Panc1 (cell line): ENCODE measurements at regions not wholly inside any gene's neighbourhood (a gene's known extent, or its start where the extent isn't known, plus 50 kb on each side); places are given as distances from the start of the nearest gene placed in this dataset.

Source experiments
- ATAC-seq: fragments of 200-7000 bp; cut with Tn5 transposase; 2 replicates; pipeline ENCODE4 v1.9.1; 2020; ENCODE audit warnings: mild to moderate bottlenecking, moderate library complexity
- BruUV-seq: library from RNA; stranded (reverse); fragments of 400-500 nt; replicated peaks from 2 replicates; lab custom pipeline; 2021; lab: Mats Ljungman, UMichigan
- CTCF ChIA-PET: fragments of 300-600 bp; sonication (Branson Sonifier 250); formaldehyde crosslinking; loops from one replicate; lab custom pipeline; 2022; ENCODE audit warnings: antibody characterized with exemption; lab: Charles Lee
- POLR2A ChIA-PET: fragments of 300-600 bp; sonication (Branson Sonifier 250); formaldehyde crosslinking; loops from one replicate; lab custom pipeline; 2022; ENCODE audit warnings: antibody characterized with exemption; lab: Charles Lee
- DNase-seq: peaks from one replicate; pipeline ENCODE4 v3.0.0-alpha.2; 2010; ENCODE audit warnings: low read depth, low spot score
- H3K27ac ChIP-seq: 2 replicates; pipeline ENCODE4 v1.5.1; 2011; ENCODE audit warnings: mild to moderate bottlenecking, low read length, inconsistent platforms
- H3K27me3 ChIP-seq: fragments of 200-500 bp; sonication (Bioruptor generic); 2 replicates; pipeline ENCODE4 v1.6.0; 2014; ENCODE audit warnings: low read length, inconsistent platforms; ENCODE audit not compliant: control insufficient read depth, insufficient read depth
- H3K36me3 ChIP-seq: fragments of 200-500 bp; sonication (Bioruptor generic); 2 replicates; pipeline ENCODE4 v1.5.1; 2014; ENCODE audit warnings: inconsistent platforms, mild to moderate bottlenecking, low read length, moderate library complexity; ENCODE audit not compliant: control insufficient read depth, insufficient read depth
- H3K4me1 ChIP-seq: 2 replicates; pipeline ENCODE4 v1.5.1; 2011; ENCODE audit warnings: inconsistent platforms, mild to moderate bottlenecking, low read length, moderate library complexity; ENCODE audit not compliant: control insufficient read depth, insufficient read depth
- H3K4me3 ChIP-seq, 2 experiments: 2 replicates each; pipeline ENCODE4 v1.5.1; 2011 to 2012; ENCODE audit warnings: low read depth in 2 of 2, low read length in 2 of 2, mild to moderate bottlenecking in 2 of 2, inconsistent platforms in 1 of 2, moderate library complexity in 1 of 2
- H3K9me3 ChIP-seq: fragments of 200-500 bp; sonication (Bioruptor generic); 2 replicates; pipeline ENCODE4 v1.5.1; 2014; ENCODE audit warnings: low read depth, mild to moderate bottlenecking, inconsistent platforms, low read length, moderate library complexity; ENCODE audit not compliant: control insufficient read depth, insufficient read depth
- POLR2AphosphoS5 ChIP-seq: IDR thresholded peaks from 2 replicates; pipeline ENCODE4 v1.6.1; 2012; ENCODE audit warnings: mild to moderate bottlenecking, low read depth, low read length, moderate library complexity
- SIN3A ChIP-seq: IDR thresholded peaks from 2 replicates; pipeline ENCODE4 v1.6.1; 2012; ENCODE audit warnings: low read depth, mild to moderate bottlenecking, low read length, moderate library complexity, borderline replicate concordance; ENCODE audit not compliant: insufficient read depth
- TCF7L2 ChIP-seq: IDR thresholded peaks from 2 replicates; pipeline ENCODE4 v1.6.1; 2011; ENCODE audit warnings: mild to moderate bottlenecking, low read depth, low read length, inconsistent platforms
- in situ Hi-C: cut with HindIII; loops from 2 replicates; pipeline ENCODE4 v1.10.0; 2016; ENCODE audit warnings: low sequenced_read_pairs, low pct_unique_long_range_greater_than_20kb
- intact Hi-C: fragments of 100-400 bp; cut with micrococcal nuclease; formaldehyde crosslinking; loops from one replicate; pipeline ENCODE4 v1.10.0; 2022; ENCODE audit not compliant: unreplicated experiment
- TF ChIP-seq, protein P1 (sequence below), 2 experiments: IDR thresholded peaks; 2 replicates each; pipeline ENCODE4 v1.6.1; 2011 to 2012; ENCODE audit warnings: low read depth in 2 of 2, control low read depth in 1 of 2, low read length in 1 of 2, mild to moderate bottlenecking in 1 of 2, moderate library complexity in 1 of 2; ENCODE audit not compliant: insufficient read depth in 1 of 2
- TF ChIP-seq, protein P2 (sequence below): fragments of 450-650 bp; IDR thresholded peaks from 2 replicates; pipeline ENCODE4 v1.5.1; 2017; ENCODE audit warnings: mild to moderate bottlenecking

DNA sequence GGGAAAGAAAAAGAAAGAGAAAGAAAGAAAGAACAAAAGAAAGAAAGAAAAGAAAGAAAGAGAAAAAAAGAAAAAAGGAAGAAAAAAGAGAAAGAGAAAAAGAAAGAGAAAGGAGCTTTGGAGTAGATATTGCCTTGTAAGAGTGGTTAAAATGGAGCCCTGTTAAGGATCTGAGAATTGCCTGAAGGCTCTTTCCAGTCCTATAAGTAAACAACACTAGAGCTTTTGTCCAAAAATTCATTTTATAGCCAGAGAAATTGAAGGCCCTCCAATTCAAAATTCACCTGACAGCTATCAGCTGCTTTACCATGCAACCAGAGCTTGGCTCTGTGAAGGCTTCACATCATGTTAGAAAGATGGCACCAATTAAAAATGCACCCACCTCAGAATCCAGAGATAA lies 102.1 kb upstream of the FRMD4B start:
- CTCF ChIA-PET: no interaction called here

DNA sequence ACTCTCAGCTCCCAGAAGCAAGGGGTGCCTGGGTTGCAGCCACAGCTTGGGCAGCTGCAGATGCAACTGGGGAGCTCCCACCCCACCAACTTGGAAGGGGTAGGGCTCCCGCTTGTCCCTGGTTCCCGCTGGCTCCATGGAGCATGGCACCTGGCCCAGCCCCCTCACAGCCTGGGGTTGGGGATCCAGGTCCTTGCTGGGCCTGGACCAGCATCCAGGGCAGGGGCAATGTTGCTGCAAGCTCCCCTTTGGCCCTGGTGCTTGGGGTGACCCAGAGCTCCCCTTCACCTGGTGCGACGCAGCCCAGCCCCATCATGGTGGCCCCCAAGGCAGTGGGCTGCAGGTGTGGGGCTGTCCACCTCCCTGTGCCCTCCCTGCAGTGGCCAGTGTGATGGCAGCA lies 99.6 kb upstream of the FRMD4B start:
- ChIA-PET CTCF (no interaction called here), POLR2A (no interaction called here)
- in situ Hi-C loops: no loop called here
- Histone ChIP-seq H3K36me3 (no peaks in the 10 kb centered on the region), H3K27me3 (no peaks in the 10 kb centered on the region), H3K9me3 (no peaks in the 10 kb centered on the region), H3K27ac (no peak overlapping the region), H3K4me3 (no peak overlapping the region), H3K4me1 (no peaks in the 10 kb centered on the region)
- DNase-seq (no peak), ATAC-seq (no peak)
- no TSS peak for BruUV-seq
- intact Hi-C loops: no loop called here
- TF ChIP-seq, protein P1, sequence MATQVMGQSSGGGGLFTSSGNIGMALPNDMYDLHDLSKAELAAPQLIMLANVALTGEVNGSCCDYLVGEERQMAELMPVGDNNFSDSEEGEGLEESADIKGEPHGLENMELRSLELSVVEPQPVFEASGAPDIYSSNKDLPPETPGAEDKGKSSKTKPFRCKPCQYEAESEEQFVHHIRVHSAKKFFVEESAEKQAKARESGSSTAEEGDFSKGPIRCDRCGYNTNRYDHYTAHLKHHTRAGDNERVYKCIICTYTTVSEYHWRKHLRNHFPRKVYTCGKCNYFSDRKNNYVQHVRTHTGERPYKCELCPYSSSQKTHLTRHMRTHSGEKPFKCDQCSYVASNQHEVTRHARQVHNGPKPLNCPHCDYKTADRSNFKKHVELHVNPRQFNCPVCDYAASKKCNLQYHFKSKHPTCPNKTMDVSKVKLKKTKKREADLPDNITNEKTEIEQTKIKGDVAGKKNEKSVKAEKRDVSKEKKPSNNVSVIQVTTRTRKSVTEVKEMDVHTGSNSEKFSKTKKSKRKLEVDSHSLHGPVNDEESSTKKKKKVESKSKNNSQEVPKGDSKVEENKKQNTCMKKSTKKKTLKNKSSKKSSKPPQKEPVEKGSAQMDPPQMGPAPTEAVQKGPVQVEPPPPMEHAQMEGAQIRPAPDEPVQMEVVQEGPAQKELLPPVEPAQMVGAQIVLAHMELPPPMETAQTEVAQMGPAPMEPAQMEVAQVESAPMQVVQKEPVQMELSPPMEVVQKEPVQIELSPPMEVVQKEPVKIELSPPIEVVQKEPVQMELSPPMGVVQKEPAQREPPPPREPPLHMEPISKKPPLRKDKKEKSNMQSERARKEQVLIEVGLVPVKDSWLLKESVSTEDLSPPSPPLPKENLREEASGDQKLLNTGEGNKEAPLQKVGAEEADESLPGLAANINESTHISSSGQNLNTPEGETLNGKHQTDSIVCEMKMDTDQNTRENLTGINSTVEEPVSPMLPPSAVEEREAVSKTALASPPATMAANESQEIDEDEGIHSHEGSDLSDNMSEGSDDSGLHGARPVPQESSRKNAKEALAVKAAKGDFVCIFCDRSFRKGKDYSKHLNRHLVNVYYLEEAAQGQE (IDR thresholded peaks at IDR 0.05; ENCODE audit: insufficient read depth in 1 of 2, low read depth in 2 of 2, low read length in 1 of 2): no peak
- TF ChIP-seq POLR2AphosphoS5 (no peak), SIN3A (no peak), TCF7L2 (no peak)
- TF ChIP-seq, protein P2, sequence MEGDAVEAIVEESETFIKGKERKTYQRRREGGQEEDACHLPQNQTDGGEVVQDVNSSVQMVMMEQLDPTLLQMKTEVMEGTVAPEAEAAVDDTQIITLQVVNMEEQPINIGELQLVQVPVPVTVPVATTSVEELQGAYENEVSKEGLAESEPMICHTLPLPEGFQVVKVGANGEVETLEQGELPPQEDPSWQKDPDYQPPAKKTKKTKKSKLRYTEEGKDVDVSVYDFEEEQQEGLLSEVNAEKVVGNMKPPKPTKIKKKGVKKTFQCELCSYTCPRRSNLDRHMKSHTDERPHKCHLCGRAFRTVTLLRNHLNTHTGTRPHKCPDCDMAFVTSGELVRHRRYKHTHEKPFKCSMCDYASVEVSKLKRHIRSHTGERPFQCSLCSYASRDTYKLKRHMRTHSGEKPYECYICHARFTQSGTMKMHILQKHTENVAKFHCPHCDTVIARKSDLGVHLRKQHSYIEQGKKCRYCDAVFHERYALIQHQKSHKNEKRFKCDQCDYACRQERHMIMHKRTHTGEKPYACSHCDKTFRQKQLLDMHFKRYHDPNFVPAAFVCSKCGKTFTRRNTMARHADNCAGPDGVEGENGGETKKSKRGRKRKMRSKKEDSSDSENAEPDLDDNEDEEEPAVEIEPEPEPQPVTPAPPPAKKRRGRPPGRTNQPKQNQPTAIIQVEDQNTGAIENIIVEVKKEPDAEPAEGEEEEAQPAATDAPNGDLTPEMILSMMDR: no peak

More for the DNA sequence above, 102.1 kb upstream of the FRMD4B start:
- Histone ChIP-seq H3K4me1 (no peaks in the 10 kb centered on the region), H3K9me3 (no peaks in the 10 kb centered on the region), H3K4me3 (no peak overlapping the region), H3K36me3 (no peaks in the 10 kb centered on the region), H3K27me3 (no peaks in the 10 kb centered on the region), H3K27ac (no peak overlapping the region)
- POLR2A ChIA-PET: no interaction called here
- no peak for DNase-seq
- BruUV-seq: no TSS peak
- in situ Hi-C loops: no loop called here
- no peak for TF ChIP-seq SIN3A
- TF ChIP-seq POLR2AphosphoS5: no peak
- no peak for TF ChIP-seq TCF7L2
- TF ChIP-seq, protein P2: no peak
- TF ChIP-seq, protein P1 (IDR thresholded peaks at IDR 0.05; ENCODE audit: insufficient read depth in 1 of 2, low read depth in 2 of 2, low read length in 1 of 2): no peak
- no peak for ATAC-seq
- intact Hi-C loops: no loop called here
